ENCODE measurements at regions not wholly inside any gene's neighbourhood (a gene's known extent, or its start where the extent isn't known, plus 50 kb on each side); places are given as distances from the start of the nearest gene placed in this dataset.

GRCh38 chr6:119649531-119649930 lies 300.0 kb upstream of the MAN1A1 start:
- Histone ChIP-seq H3K27ac (ENCODE audit: poor library complexity, severe bottlenecking) (no peak overlapping the region), H3K27me3 (ENCODE audit: insufficient read depth, poor library complexity, severe bottlenecking) (no peaks in the 10 kb centered on the region), H3K4me3 (ENCODE audit: severe bottlenecking) (no peak overlapping the region), H3K4me1 (ENCODE audit: insufficient read depth, poor library complexity, severe bottlenecking) (no peaks in the 10 kb centered on the region), H3K36me3 (ENCODE audit: low read depth) (no peaks in the 10 kb centered on the region), H3K9me3 (ENCODE audit: severe bottlenecking) (no peaks in the 10 kb centered on the region)
- no peak for TF ChIP-seq CTCF (IDR thresholded peaks at IDR 0.05; ENCODE audit: poor library complexity, severe bottlenecking)
- ATAC-seq (ENCODE audit: low read depth) = no peak
- no peak for DNase-seq (ENCODE audit: low spot score)

DNA sequence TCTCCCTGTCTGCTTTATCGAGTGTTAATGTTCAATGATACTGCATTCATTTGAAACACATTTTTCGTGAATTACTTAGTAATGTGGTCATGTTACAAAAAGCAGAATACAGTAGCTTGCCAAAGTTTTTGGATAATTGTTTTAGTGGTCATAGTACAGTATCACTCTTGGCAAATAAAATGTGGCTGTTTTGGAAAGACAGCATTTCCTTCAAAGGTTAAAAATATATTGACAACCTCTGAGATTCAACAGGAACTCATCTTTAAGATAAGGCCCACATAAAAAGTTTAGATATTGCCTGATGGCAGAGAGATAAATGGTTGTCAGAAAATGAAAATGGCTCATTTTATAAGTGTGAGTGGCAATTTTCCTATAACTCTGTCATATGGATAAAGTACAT lies 297.7 kb upstream of the MAN1A1 start:
- ATAC-seq (ENCODE audit: low read depth) (no peak), DNase-seq (ENCODE audit: low spot score) (no peak)
- Histone ChIP-seq H3K4me3 (ENCODE audit: severe bottlenecking) (no peak overlapping the region), H3K27ac (ENCODE audit: poor library complexity, severe bottlenecking) (no peak overlapping the region), H3K36me3 (ENCODE audit: low read depth) (no peaks in the 10 kb centered on the region), H3K9me3 (ENCODE audit: severe bottlenecking) (no peaks in the 10 kb centered on the region), H3K27me3 (ENCODE audit: insufficient read depth, poor library complexity, severe bottlenecking) (no peaks in the 10 kb centered on the region), H3K4me1 (ENCODE audit: insufficient read depth, poor library complexity, severe bottlenecking) (no peaks in the 10 kb centered on the region)
- TF ChIP-seq CTCF (IDR thresholded peaks at IDR 0.05; ENCODE audit: poor library complexity, severe bottlenecking) = no peak

DNA sequence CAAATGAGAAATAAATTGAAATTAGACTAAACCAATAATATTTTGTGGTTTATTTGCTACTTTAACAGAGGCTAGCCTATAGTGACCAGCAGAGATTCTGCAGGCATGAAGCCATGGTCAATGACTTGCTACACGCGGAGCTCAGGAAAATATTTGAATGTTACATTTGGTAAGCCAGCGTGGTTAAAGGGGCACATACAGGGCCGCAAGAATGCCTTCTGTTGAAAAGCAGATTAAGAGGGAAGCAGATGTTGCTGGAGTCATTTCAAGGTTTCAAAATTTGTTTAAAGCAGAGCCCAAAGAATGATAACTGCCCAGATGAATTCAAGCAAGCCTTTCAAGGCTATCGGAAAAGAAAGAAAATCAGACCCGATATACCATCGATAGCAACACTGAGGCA lies 294.3 kb upstream of the MAN1A1 start:
- no peaks in the 10 kb centered on the region for H3K9me3 ChIP-seq (ENCODE audit: severe bottlenecking)
- no peaks in the 10 kb centered on the region for H3K36me3 ChIP-seq (ENCODE audit: low read depth)
- H3K4me1 ChIP-seq (ENCODE audit: insufficient read depth, poor library complexity, severe bottlenecking) = no peaks in the 10 kb centered on the region
- no peaks in the 10 kb centered on the region for H3K27me3 ChIP-seq (ENCODE audit: insufficient read depth, poor library complexity, severe bottlenecking)
- ATAC-seq (ENCODE audit: low read depth) = no peak
- no peak for TF ChIP-seq CTCF (IDR thresholded peaks at IDR 0.05; ENCODE audit: poor library complexity, severe bottlenecking)
- no peak overlapping the region for H3K4me3 ChIP-seq (ENCODE audit: severe bottlenecking)
- H3K27ac ChIP-seq (ENCODE audit: poor library complexity, severe bottlenecking) = no peak overlapping the region
- no peak for DNase-seq (ENCODE audit: low spot score)

DNA sequence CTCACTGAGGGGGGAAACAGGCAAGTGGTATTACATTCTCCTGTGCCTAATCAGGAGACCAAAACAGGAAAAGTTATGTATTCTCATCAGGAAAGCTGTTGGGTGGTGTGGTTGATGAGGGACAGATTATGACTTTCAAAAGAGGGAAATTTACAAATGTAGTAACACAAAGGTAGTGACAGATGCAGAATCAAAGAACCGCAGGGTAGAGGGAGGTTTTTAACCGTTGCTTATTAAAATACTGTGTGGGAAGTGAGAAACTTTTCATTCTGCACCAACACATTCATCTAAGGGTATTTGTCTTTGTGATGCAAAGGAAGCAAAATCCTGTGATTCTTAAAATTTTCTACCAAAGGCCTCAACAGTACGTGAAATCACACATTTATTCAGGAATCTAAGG lies 288.2 kb upstream of the MAN1A1 start:
- DNase-seq (ENCODE audit: low spot score) (no peak), ATAC-seq (ENCODE audit: low read depth) (no peak)
- no peak overlapping the region for H3K27ac ChIP-seq (ENCODE audit: poor library complexity, severe bottlenecking)
- no peak for TF ChIP-seq CTCF (IDR thresholded peaks at IDR 0.05; ENCODE audit: poor library complexity, severe bottlenecking)
- no peaks in the 10 kb centered on the region for H3K4me1 ChIP-seq (ENCODE audit: insufficient read depth, poor library complexity, severe bottlenecking)
- no peaks in the 10 kb centered on the region for H3K9me3 ChIP-seq (ENCODE audit: severe bottlenecking)
- H3K27me3 ChIP-seq (ENCODE audit: insufficient read depth, poor library complexity, severe bottlenecking) = no peaks in the 10 kb centered on the region
- H3K36me3 ChIP-seq (ENCODE audit: low read depth) = no peaks in the 10 kb centered on the region
- no peak overlapping the region for H3K4me3 ChIP-seq (ENCODE audit: severe bottlenecking)

DNA sequence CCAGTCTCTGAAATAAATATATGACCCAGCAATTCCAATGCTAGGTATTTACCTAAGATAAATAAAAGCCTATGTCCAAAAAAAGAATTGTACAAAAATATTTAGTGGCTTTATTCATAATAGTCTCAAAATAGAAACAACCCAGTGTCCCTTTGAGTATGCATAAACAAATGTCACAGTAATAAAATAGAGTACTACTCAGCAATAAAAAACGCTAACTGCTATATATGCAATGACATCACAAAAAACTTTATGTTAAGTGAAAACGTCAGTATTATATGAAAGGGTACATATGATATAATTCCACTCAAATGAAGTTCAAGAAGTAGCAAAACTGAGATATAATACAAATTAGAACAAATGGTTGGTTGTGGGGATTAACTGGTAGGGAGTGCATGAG lies 286.5 kb upstream of the MAN1A1 start:
- Histone ChIP-seq H3K27ac (ENCODE audit: poor library complexity, severe bottlenecking) (no peak overlapping the region), H3K9me3 (ENCODE audit: severe bottlenecking) (no peaks in the 10 kb centered on the region), H3K27me3 (ENCODE audit: insufficient read depth, poor library complexity, severe bottlenecking) (no peaks in the 10 kb centered on the region), H3K36me3 (ENCODE audit: low read depth) (no peaks in the 10 kb centered on the region), H3K4me1 (ENCODE audit: insufficient read depth, poor library complexity, severe bottlenecking) (no peaks in the 10 kb centered on the region), H3K4me3 (ENCODE audit: severe bottlenecking) (no peak overlapping the region)
- no peak for DNase-seq (ENCODE audit: low spot score)
- no peak for TF ChIP-seq CTCF (IDR thresholded peaks at IDR 0.05; ENCODE audit: poor library complexity, severe bottlenecking)
- no peak for ATAC-seq (ENCODE audit: low read depth)
